ENCODE measurements at regions not wholly inside any gene's neighbourhood (a gene's known extent, or its start where the extent isn't known, plus 50 kb on each side); places are given as distances from the start of the nearest gene placed in this dataset.

DNA sequence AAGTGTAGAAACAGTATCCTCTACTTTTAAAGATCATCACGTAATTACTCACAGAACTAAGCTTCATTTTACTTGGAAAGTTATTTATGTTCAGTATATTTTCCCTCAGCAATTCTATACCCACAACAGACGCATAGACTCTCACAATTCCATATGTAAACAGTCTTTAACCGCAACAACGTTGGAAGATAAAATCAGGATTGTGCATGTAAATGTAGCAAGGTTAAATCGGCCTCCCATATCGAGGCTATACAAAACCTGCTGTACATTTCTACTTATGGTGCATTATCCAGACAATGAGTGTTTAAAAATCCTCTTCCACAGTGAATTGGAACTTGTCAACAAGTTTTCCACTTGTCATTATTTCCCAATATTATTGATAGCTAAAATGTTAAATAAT lies 581.1 kb downstream of the SLC16A7 start:
- no peak for TF ChIP-seq CTCF (conservative IDR thresholded peaks at IDR 0.05 in 1 of 2, IDR thresholded peaks at IDR 0.05 in 1 of 2; ENCODE audit: extremely low read depth in 1 of 2, insufficient read depth in 1 of 2, low read depth in 1 of 2, low read length in 2 of 2)
- TF ChIP-seq EZH2 (IDR thresholded peaks at IDR 0.05; ENCODE audit: borderline replicate concordance, low read length), result no peak

Measured in mammary epithelial cell (primary cell).